NCI-H774 (cell line): ENCODE measurements at regions not wholly inside any gene's neighbourhood (a gene's known extent, or its start where the extent isn't known, plus 50 kb on each side); places are given as distances from the start of the nearest gene placed in this dataset.
A peak's percentile ranks its signal among the peaks of the same experiment; 100 is the strongest.

Experiments used
- DNase-seq: peaks from one replicate; lab custom pipeline; 2025; lab: John Stamatoyannopoulos, UW

DNA sequence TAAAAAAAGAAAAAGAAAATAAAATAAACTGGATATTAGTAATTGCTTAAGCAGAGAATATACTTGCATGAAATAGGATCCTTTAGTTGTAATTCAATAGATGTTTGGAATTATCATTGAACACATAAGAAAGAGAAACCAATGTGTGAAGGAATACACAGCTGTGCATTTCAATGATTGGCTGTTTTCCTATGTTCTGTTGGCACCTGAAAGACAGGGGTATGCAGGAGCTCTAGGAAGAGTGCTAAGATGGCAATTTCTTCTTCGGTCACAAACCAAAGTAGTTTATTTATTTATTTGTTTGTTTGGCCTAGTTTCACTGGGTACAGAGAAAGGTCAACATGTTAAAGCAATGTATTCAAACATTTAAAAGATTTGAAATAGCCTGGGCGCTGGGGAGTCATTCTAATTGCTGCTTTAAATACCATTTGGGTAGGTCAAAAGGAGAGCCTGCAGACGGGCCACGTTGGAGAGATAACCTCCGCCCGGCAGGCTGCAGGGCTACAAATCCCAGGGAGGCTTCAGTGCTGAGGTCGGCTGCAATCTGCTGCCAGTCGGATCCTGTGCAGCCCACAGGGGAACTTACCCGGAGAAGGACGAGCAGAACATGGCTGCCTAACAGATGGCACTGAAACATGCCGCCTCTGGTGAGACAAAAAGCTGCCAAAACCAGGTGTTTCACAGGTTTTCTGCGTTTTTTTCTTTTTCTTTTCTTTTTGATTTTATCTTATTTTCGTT lies 154.2 kb upstream of the TYRP1 start:
- DNase-seq = no peak

DNA sequence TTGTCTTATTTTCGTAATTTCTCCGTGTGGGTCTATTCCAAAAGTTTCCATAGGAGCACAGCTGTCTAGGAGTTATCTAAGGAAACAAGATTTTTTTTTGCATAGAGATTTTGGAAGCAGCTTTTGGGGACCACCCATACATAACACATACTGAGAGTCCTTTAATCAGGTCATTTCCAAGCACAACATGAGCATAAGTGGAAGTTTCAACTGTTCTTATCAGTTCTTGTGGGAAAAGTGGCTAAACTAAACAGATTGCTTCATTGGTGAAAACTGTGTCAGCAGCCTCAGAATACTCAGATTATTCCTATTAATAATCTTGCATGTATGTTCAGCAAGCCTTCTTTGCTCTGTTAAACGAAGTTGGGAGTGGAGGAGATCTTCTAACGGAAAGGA lies 153.6 kb upstream of the TYRP1 start:
- no peak for DNase-seq

DNA sequence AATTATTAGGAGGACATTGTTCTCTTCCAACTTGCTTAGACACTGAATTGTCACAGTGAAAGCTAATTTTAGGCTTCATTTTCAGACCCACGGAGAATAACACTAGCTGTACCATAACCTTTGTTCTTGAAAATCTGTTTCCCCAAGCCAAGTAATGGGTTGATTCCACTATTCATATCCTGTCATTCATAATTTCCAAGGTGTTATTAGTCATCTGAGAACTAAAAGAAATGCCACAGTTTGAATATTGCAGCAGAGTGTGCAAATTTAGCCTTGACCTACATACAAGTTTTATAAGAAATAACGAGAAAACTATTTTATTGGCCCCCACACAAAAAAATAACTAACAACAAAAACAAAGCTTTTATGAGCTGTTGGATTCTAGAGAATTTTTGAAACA lies 148.5 kb upstream of the TYRP1 start:
- DNase-seq = no peak

- DNase-seq = no peak
Observed at GRCh38 chr9:12554636-12555035, 138.5 kb upstream of the TYRP1 start.

GRCh38 chr9:12566404-12567090 lies 126.6 kb upstream of the TYRP1 start:
- no peak for DNase-seq

- DNase-seq = no peak
Observed at GRCh38 chr9:12584656-12585522, 108.3 kb upstream of the TYRP1 start.

- DNase-seq = no peak
Observed at GRCh38 chr9:12595400-12595799, 97.8 kb upstream of the TYRP1 start.

GRCh38 chr9:12604164-12604821 lies 88.9 kb upstream of the TYRP1 start:
- DNase-seq = no peak

GRCh38 chr9:12612211-12612770 lies 80.9 kb upstream of the TYRP1 start:
- DNase-seq = no peak

- no peak for DNase-seq
Observed at GRCh38 chr9:12613071-12613470, 80.1 kb upstream of the TYRP1 start.

GRCh38 chr9:12614488-12614887 lies 78.7 kb upstream of the TYRP1 start:
- no peak for DNase-seq

DNA sequence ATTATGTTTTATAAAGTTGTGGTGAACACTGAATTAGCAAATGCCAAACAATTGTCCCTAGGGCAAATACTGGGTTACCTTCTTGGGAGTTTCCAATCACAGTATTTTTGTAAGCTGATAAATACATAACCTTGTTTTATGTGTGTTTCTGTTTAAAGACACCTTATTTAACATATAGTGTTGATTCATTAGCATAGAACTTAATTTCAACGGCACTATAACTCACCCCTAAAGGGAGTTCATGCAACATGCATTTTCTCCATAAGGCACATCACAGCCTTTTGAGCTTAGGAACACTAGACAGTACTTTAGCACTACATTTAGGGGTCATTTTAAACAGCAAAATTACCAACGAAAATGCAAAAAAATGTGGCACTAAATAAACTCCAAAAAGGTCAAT lies 74.2 kb upstream of the TYRP1 start:
- no peak for DNase-seq

DNA sequence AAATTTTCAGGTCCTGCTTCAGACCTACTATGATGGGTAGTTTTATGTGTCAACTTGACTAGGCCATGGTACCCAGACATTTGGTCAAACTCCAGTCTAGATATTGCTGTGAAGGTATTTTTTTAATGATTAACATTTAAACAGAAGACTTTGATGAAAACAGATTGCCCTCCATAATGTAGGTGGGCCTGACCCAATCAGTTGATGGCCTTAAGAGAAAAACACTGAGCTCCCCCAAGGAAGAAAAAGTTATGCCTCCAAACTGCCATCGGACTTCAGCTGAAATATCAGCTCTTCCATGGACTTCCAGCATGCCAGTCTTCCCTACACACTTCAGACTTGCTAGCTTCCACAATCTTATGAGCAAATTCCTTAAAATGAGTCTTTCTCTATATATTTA lies 67.3 kb upstream of the TYRP1 start:
- DNase-seq = no peak

GRCh38 chr9:12627096-12627495 lies 66.1 kb upstream of the TYRP1 start:
- DNase-seq = no peak

DNA sequence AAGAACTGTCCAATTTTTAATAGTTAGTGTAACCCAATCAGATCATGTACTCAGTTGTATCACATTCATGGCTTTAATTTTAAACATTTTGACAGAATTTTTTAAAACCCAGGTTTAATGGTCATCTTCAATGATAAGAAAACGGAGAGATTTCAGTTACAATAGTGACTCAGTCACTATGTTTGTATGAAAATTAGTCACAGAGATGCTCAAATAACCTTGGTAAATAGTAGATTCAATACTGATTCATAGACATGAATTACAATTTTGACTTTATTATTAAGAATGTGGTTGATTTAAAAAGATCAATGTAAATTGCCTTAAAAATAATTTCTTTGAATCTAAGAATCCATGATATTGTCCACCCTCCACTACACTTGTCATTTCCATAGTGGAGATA lies 64.6 kb upstream of the TYRP1 start:
- no peak for DNase-seq

DNA sequence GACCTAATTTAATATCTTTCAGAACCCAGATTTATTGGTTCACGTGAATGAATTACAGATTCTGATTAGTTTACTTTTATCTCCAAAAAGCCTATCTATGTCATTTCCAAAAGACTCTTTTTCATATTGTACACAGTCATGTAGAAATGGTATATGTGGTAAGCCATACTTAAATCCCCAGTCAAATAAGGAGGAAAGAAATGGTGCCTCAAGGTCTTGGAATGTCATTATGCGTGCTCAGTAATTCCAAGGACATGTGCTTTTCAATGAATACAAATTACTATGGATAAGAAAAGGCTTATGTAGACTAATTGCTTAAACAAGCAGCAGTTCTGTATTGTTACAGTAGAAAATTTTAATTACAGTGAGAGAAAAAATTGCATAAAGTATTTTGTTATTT lies 64.1 kb upstream of the TYRP1 start:
- DNase-seq = no peak

GRCh38 chr9:12631866-12632265 lies 61.3 kb upstream of the TYRP1 start:
- DNase-seq = no peak

DNA sequence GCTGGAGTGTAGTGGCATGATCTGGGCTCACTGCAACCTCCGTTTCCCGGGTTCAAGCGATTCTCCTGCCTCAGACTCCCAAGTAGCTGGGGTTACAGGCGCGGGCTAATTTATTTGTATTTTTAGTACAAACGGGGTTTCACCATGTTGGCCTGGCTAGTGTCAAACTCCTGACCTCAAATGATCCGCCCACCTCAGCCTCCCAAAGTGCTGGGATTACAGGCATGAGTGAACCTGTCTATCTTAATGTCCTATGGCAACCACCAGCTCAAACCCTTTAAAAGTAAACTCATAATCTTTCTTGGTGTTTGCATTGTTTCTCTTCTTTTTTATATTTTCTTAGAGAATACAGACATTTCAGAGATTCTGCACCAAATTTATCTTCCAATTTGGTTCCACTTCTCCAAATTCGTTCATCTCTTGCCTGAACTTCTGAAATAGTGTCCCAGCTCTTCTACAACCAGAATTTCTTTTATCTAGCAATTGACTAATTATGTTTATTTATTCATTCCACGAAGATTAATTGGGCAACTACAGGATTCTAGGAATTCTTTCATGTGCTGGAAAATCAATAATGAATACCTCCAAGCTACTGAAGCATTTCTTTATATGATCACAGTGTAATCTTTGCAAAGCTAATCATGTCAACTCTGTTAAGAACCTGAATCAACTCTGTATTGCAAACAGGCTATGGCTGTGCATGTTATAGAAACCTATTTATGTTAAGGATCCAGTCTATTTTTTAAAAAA lies 60.0 kb upstream of the TYRP1 start:
- no peak for DNase-seq

DNA sequence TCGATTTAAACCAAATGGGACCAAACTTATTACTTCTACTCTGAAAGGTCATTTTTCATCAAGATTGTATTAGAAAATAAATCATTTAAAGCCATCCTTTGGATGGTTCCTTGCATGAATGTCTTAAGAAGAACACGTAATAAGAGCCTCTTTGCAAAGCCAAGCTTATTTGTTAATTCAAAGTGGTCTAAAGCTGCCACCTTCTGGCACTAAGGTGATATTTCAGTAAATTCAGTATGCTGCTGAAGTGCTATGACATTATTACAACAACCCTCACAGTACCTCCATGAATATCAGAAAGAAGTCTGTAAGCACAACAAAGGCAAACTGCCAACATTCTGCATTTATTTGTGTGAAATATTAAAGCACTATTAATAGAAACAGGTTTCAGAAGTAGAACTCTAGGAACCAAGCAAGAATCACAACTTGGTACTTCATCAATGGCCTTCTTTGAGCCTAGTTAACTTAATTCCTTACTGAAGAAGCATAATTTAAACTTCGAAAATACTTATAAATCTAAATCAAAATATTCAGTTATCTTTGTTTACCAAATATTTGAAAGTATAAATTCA lies 53.1 kb upstream of the TYRP1 start:
- peak; percentile 47 for DNase-seq

DNA sequence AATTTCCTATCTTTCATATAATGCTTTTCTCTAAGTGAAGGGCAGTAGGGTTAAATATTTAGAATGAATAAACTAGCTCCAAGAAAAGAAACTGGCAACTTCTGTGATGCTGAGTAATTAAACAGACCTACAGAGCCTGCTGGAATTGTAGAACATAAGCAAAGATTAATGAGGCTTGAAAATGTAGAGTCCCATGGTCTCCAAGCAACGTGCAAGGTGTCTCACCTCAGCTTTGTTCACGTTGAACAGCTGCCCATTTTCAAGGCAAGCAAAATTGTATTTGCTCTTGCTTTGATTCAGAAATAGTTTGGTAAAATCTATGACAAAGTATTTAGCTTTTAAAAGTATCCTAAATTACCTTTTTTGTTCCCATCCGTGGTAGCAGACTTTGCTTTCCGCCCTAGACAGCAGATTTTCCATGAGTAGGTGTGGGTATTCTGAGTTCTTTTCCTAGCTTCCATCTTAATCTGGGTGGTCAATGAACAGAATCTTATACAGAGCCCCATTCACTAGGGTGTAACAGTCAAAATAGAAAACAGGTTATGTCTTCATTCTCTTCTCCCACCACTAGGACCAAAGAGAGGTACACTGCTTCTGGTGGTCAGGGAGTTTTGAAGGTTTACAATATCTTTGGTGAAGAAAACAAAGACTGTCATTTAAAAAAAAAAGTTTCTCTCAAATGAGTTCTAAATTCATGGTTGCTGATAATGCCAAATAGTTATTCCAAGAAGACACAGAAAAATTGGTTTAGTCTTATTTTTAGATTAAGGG lies 52.1 kb upstream of the TYRP1 start:
- peak; percentile 60 for DNase-seq
